DMS114 treated with DMSO at 0.1 percent for 48 hours (cell line): ENCODE measurements at regions not wholly inside any gene's neighbourhood (a gene's known extent, or its start where the extent isn't known, plus 50 kb on each side); places are given as distances from the start of the nearest gene placed in this dataset.

Experiments
- DNase-seq: peaks from one replicate; lab custom pipeline; 2025; ENCODE audit not compliant: unreplicated experiment; lab: John Stamatoyannopoulos, UW

DNA sequence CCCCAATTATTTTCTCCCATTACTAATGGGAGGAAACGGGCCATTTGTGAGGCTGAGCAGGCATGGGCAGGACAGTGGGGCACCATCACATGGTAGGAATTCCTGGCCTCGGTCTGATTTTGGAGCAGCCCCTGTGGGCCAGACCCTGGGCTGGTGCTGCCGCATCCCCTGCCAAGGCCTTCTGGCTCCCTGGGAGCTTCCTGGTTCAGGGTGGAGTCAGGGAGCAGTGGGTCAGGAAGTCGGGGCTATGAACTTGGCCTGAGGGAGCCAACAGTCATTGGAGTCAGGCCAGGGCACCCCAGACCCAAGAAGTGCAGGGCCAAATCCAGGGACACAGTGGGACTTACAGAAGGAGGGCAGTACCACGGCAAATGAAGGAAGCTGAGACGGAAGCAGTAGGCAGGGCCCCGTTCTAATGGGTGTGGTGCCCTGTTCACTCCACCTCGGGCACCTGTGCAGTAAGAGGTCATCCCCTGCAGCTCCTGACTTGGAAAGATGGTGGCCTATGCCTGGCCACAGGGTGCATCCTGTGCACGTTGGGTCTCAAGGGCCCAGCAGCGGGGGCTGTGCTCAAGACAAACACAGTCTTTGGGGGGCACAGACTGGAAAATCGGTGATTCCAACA is 328.1 kb downstream of the SMAD2 start:
- DNase-seq: no peak

- no peak for DNase-seq
Observed at GRCh38 chr18:47601581-47602272, 328.7 kb downstream of the SMAD2 start.

GRCh38 chr18:47595831-47596501 is 334.5 kb downstream of the SMAD2 start:
- DNase-seq: no peak

- DNase-seq: no peak
Observed at GRCh38 chr18:47594621-47595086, 335.8 kb downstream of the SMAD2 start.

GRCh38 chr18:47593744-47594472 is 336.6 kb downstream of the SMAD2 start:
- no peak for DNase-seq

- DNase-seq: no peak
Observed at GRCh38 chr18:47591429-47591828, 339.0 kb downstream of the SMAD2 start.

GRCh38 chr18:47587587-47587986 is 336.1 kb upstream of the SKOR2 start:
- no peak for DNase-seq

GRCh38 chr18:47586418-47587070 is 335.1 kb upstream of the SKOR2 start:
- DNase-seq: no peak

DNA sequence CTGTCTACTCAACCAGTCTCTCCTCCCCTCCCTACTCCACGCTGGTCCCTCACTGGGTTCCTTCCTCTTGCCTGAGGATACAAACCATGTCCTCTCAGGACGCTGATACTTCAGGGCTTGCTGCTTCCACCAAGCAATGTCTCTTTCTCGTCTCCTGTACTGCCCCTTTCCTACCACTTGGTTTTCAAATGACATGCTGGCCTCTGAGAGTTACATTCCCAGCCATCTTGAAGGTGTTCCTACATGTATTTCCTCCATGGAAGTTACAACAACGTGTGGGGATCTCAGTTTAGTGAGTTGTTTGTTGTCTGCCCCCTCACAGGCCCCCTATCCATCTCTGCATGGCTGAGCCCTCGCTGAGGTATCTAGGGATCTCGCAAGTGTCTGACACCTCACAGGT is 334.5 kb upstream of the SKOR2 start:
- DNase-seq: no peak

DNA sequence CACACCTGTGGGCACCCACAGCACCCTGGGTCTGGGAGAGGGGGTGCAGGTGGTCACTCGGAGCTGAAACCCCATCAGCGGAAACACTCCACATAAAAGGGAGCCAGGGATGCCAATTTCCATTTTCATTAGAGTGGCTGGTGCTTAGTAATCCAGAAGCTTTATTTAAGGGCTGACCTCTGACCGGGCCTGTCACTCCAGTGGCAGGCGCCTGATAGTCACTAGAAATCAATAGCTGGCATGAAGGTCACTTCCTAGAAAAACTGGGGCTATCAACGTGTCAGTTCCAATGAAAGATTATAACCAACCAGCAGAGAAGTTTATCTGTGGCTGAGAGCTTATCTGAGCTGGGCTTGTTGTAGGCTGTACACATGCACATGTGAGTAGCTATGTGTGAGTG is 333.7 kb upstream of the SKOR2 start:
- no peak for DNase-seq

GRCh38 chr18:47582093-47582492 is 330.6 kb upstream of the SKOR2 start:
- no peak for DNase-seq

DNA sequence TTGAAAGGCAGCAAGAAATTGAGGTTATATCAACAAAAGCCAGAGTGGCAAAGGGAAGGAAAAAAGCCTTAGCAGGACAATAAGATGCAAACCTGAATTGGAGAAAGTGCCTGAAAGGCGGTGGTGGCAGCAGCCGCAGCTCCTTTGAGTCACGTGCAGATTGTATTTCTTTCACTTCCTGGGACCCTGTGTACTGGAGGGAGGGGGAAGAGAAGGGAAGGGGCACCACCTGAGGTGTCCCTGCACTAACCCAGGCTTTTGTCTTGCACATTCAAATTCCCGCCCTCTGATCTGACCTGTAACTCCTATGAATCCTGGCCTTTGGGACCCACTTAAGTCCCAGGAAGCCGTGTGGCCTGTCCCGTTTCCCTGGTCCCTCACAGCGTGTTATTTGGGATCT is 326.1 kb upstream of the SKOR2 start:
- no peak for DNase-seq

DNA sequence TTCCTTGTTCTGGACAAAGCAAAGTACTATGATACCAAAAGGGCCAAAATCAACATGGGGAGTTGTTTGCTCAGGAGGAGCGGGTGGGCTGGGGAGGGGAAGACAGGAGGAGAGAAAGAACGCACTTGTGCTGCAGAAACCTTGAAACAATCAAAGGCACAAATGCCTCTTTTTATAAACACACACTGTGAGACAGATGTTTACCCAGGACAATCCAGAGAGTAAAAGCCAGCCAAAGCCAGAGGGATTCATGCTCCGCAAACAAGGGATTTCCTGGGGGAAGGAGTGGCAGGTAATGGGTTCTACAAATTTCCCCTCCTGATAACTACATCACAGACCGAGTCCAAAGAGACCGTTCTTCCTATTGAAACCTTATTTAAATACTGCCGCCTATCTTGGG is 323.5 kb upstream of the SKOR2 start:
- no peak for DNase-seq

DNA sequence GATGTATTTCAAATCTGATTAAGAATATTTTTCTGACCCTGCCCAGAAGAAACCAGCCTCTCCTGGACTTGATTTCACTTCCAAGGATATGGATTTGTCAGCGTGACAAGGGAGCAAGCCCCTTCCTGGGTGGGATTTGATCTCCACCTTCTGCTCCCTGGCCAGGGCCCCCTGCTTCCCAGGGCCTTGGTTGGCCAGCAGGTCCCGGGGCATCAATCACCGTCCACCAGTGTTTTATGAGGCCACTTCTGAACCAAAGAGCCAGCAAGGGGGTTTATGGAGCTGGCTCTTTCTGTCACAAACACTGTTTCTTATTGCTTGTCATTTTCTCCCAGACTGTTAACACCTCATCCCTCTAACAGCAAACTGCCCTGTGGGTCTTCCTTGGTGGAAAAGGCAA is 320.5 kb upstream of the SKOR2 start:
- DNase-seq: no peak

GRCh38 chr18:47566809-47567208 is 315.3 kb upstream of the SKOR2 start:
- DNase-seq: no peak

GRCh38 chr18:47560723-47561715 is 309.6 kb upstream of the SKOR2 start:
- DNase-seq: no peak

- DNase-seq: no peak
Observed at GRCh38 chr18:47558110-47558750, 306.8 kb upstream of the SKOR2 start.

DNA sequence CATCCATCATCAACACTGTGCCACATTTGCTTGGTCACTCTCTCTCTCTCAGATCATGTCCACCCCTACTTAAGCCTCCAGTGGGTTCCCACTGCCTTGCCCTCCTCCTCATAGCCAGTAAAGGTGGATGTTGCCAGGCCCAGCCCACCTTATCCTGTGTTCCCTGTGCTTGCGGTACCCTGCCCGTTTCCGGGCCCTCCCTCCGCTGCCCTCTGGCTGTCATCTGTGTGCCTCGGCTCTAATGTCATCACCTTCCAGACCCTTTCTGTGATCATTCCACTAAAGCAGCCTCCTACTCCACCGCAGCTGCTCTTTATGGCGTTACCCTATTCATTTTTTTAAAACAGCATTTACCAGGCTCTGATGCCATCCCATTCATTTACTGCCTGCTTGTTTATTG is 305.7 kb upstream of the SKOR2 start:
- no peak for DNase-seq

DNA sequence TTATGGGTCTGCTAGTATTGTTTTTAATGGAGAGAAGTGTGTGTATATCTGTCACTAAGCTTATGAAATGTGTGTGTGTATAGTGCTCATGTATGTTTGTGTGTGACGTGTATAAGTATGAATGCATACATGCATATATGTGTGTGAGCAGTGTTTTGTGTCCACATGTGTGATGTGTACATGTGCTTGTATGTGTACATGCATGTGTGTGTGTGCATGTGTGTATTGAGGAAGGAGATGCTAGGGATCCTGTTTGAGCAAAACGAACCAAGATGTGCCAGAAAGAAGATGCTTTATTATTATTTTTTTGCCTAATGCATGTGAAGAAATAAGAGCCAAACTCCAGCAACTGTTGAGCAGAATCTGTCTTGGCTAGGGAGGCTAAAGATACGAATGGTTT is 301.3 kb upstream of the SKOR2 start:
- no peak for DNase-seq
